NB4 (cell line): ENCODE measurements at regions not wholly inside any gene's neighbourhood (a gene's known extent, or its start where the extent isn't known, plus 50 kb on each side); places are given as distances from the start of the nearest gene placed in this dataset.
"Not testable (repeated sequence)": the region's sequence is repeated elsewhere in the genome, so short reads cannot be mapped to it uniquely, and the experiment has no call there.

ENCODE experiments used
- DNase-seq: peaks from one replicate; pipeline ENCODE4 v3.0.0; 2010; ENCODE audit warnings: low read depth
- H3K4me3 ChIP-seq: one replicate; pipeline ENCODE4 v1.5.1; 2011; ENCODE audit warnings: mild to moderate bottlenecking, low read depth, low read length, moderate library complexity
- MYC ChIP-seq: IDR thresholded peaks from 2 replicates; pipeline ENCODE4 v1.6.1; 2011; ENCODE audit warnings: low read depth, low read length
- POLR2A ChIP-seq: IDR thresholded peaks from 2 replicates; pipeline ENCODE4 v1.6.1; 2011; ENCODE audit warnings: mild to moderate bottlenecking; ENCODE audit not compliant: insufficient read length; ENCODE audit errors: extremely low read depth
- TF ChIP-seq, protein P1 (sequence below): IDR thresholded peaks from 2 replicates; pipeline ENCODE4 v1.6.1; 2011; ENCODE audit warnings: low read depth, low read length
- TF ChIP-seq, protein P2 (sequence below): IDR thresholded peaks from one replicate; pipeline ENCODE4 v1.5.1; 2012; ENCODE audit warnings: low read depth, low read length

DNA sequence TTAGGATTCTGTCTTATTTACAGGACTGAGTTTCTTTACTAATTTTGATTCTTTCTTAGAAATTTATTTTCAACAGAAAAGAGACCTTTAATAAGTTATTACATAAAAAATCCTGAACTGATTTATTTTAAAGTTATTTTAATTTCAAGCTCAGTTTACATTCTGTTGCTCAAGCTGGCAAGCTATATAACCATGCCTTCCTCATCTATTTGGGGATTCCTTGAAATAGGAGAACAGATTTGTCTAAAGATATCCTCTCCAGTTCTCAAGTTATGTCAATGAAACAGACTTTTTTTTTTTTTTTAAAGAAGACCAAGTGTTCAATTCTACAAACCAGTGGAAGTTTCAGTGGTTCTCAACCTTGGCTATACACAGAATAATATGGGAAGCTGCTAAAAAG lies 103.3 kb upstream of the TRHDE start:
- no peak for DNase-seq
- no peak overlapping the region for H3K4me3 ChIP-seq
- TF ChIP-seq, protein P1, sequence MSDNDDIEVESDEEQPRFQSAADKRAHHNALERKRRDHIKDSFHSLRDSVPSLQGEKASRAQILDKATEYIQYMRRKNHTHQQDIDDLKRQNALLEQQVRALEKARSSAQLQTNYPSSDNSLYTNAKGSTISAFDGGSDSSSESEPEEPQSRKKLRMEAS = no peak
- TF ChIP-seq MYC (no peak), POLR2A (no peak)
- TF ChIP-seq, protein P2, sequence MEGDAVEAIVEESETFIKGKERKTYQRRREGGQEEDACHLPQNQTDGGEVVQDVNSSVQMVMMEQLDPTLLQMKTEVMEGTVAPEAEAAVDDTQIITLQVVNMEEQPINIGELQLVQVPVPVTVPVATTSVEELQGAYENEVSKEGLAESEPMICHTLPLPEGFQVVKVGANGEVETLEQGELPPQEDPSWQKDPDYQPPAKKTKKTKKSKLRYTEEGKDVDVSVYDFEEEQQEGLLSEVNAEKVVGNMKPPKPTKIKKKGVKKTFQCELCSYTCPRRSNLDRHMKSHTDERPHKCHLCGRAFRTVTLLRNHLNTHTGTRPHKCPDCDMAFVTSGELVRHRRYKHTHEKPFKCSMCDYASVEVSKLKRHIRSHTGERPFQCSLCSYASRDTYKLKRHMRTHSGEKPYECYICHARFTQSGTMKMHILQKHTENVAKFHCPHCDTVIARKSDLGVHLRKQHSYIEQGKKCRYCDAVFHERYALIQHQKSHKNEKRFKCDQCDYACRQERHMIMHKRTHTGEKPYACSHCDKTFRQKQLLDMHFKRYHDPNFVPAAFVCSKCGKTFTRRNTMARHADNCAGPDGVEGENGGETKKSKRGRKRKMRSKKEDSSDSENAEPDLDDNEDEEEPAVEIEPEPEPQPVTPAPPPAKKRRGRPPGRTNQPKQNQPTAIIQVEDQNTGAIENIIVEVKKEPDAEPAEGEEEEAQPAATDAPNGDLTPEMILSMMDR = no peak

DNA sequence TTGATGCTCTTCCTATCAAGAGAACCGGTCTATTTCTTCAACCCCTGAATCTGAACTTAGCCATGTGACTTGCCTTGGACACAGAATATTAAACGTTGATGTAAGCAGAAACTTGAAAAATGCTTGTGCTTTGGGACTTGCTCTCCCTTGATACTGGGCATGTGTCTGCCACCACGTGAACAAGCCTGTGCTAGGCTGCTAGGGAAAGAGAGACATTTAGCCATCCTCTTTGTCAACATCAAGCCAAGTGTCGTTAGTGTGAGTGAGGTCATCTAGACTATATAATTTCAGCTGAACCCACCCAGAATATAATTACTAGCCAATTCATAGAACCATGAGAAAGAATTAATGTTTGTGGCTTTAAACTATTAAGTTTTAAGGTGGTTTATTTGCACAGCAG lies 98.2 kb upstream of the TRHDE start:
- H3K4me3 ChIP-seq = no peak overlapping the region
- TF ChIP-seq, protein P1 = no peak
- no peak for TF ChIP-seq POLR2A
- no peak for DNase-seq

DNA sequence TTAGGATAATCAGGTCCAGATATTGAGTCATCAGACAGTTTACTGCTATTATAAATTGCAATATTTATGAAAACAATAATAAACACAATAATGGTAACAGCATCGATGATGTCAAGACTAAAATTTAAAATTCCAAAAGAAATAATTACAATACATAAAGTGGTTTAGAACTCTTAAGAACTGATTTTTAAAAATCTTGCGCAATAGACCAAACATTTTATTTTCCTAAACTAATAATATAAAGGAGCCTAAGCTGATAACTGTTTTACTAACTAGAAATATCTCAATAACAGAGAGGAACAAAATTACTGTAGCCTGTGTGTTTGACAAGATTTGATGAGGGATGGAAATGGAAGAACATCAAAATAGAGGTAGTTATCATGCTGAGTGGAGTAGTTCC lies 93.9 kb upstream of the TRHDE start:
- TF ChIP-seq POLR2A (no peak), MYC (no peak)
- TF ChIP-seq, protein P2 = no peak
- TF ChIP-seq, protein P1 = no peak
- no peak for DNase-seq
- no peak overlapping the region for H3K4me3 ChIP-seq

DNA sequence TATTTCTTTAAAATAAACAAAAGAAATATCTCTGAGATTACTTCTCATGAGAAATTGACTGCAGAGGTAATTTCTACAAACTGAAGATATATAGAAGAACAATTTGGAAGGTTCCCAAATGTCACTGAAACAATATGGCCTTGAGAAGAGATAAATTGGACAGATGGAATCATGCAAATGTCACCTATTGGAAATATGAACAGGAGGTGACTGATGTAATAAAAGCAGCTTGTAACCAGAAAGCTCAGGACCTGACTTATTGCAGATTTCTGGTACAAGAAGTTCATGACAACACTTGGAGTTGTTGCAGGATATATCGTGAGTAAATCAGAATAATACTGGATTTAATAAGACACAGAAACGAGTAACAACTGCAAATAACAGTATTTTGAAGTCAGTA lies 93.3 kb upstream of the TRHDE start:
- TF ChIP-seq, protein P1 = no peak
- TF ChIP-seq MYC = no peak
- H3K4me3 ChIP-seq = no peak overlapping the region
- no peak for DNase-seq

DNA sequence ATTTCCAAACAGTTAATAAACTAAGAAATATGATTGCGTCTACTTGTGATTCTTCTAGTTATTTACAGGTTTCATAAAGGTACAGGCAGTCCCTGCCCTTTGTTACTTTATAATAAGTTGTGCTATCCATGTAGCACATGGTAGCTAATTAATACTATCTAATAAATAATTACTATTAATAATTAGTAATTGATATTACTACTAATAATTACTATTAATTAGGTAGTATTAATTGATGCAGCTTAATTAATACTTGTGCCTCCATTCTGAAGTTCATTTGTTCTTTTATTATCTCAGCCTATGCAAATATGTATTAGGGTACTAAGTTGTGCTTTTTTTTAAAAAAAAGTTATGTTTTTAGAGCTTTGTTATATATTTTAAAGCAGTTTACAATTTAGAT lies 92.3 kb upstream of the TRHDE start:
- no peak overlapping the region for H3K4me3 ChIP-seq
- no peak for DNase-seq
- TF ChIP-seq, protein P1 = no peak
- TF ChIP-seq MYC (no peak), POLR2A (no peak)
- TF ChIP-seq, protein P2 = no peak

DNA sequence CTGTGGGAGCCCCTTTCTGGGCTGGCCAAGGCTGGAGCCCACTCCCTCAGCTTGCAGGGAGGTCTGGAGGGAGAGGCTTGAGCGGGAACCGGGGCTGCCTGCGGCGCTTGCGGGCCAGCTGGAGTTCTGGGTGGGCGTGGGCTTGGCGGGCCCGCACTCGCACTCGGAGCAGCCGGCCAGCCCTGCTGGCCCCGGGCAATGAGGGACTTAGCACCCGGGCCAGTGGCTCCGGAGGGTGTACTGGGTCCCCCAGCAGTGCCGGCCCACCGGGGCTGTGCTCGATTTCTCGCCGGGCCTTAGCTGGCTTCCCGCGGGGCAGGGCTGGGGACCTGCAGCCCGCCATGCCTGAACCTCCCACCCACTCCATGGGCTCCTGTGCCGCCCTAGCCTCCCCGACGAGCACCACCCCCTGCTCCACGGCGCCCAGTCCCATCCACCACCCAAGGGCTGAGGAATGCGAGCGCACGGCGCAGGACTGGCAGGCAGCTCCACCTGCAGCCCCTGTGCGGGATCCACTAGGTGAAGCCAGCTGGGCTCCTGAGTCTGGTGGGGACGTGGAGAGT lies 87.1 kb upstream of the TRHDE start:
- DNase-seq, H3K4me3 ChIP-seq: not testable (repeated sequence)

DNA sequence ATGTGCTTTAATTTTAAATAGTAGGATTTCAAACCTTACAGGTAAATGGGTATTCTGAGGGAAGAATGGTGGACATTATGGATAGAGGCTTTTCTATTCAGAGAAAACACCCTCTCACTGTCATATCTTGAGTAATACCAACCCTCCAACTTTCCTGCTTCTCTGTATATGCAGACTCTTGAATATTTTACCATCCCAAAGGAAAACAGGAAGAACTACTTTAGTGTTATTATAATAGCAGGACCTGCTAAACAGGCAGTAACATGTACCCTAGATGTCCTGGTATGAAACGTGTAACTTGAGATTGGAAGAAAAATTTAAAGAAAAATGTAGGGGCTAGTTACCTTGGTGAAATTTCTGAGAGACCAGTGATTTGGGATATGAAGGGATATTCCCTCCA lies 82.9 kb upstream of the TRHDE start:
- no peak for DNase-seq
- TF ChIP-seq, protein P1 = no peak
- no peak for TF ChIP-seq MYC
- TF ChIP-seq POLR2A = no peak
- TF ChIP-seq, protein P2 = no peak
- H3K4me3 ChIP-seq = no peak overlapping the region
